Stimulated activated effector memory CD8-positive, alpha-beta T cell treated with anti-CD3 and anti-CD28 coated beads, Interleukin-12 subunit alpha, Interleukin-12 subunit beta, amount 100 ng/mL, for 72 hours (primary cell): ENCODE measurements at regions not wholly inside any gene's neighbourhood (a gene's known extent, or its start where the extent isn't known, plus 50 kb on each side); places are given as distances from the start of the nearest gene placed in this dataset.
"Not testable (repeated sequence)": the region's sequence is repeated elsewhere in the genome, so short reads cannot be mapped to it uniquely, and the experiment has no call there.

ENCODE experiments used
- ATAC-seq: fragments of 150-1000 bp; cut with Tn5 transposase; 2 replicates; pipeline ENCODE4 v1.10.0; 2021
- DNase-seq, 2 donors: peaks; one replicate each; pipeline ENCODE4 v3.0.0; 2021 to 2022; ENCODE audit warnings: low spot score in 2 of 2
- H3K27ac Mint-ChIP-seq: one replicate; pipeline ENCODE4 v1.8.0; 2022; ENCODE audit warnings: mild to moderate bottlenecking, mixed read lengths
- H3K36me3 Mint-ChIP-seq: one replicate; pipeline ENCODE4 v1.8.0; 2022; ENCODE audit warnings: mild to moderate bottlenecking, mixed read lengths
- H3K4me1 Mint-ChIP-seq: one replicate; pipeline ENCODE4 v1.8.0; 2022; ENCODE audit warnings: mixed read lengths
- H3K4me3 Mint-ChIP-seq: one replicate; pipeline ENCODE4 v1.8.0; 2022; ENCODE audit warnings: mild to moderate bottlenecking, mixed read lengths
- H3K9me3 Mint-ChIP-seq: one replicate; pipeline ENCODE4 v1.8.0; 2022; ENCODE audit warnings: mixed read lengths

GRCh38 chr5:86460519-86460918 lies 157.2 kb upstream of the COX7C start:
- DNase-seq (no peak), ATAC-seq (no peak)
- Mint-ChIP-seq H3K9me3 (peaks cover 14% of the 10 kb centered on the region), H3K4me3 (no peak overlapping the region), H3K27ac (no peak overlapping the region), H3K4me1 (no peaks in the 10 kb centered on the region), H3K36me3 (no peaks in the 10 kb centered on the region)

GRCh38 chr5:86461169-86461956 lies 156.4 kb upstream of the COX7C start:
- H3K27ac Mint-ChIP-seq = no peak overlapping the region
- H3K4me1 Mint-ChIP-seq = no peaks in the 10 kb centered on the region
- no peak overlapping the region for H3K4me3 Mint-ChIP-seq
- DNase-seq (no peak), ATAC-seq (no peak)
- no peaks in the 10 kb centered on the region for H3K36me3 Mint-ChIP-seq
- H3K9me3 Mint-ChIP-seq = peaks cover 19% of the 10 kb centered on the region

- Mint-ChIP-seq H3K36me3 (no peaks in the 10 kb centered on the region), H3K27ac (no peak overlapping the region), H3K4me3 (no peak overlapping the region), H3K4me1 (no peaks in the 10 kb centered on the region), H3K9me3 (peaks cover 24% of the 10 kb centered on the region)
- no peak for ATAC-seq
- no peak for DNase-seq
Measured at GRCh38 chr5:86463339-86463738, 154.4 kb upstream of the COX7C start.

GRCh38 chr5:86465052-86465838 lies 152.5 kb upstream of the COX7C start:
- no peak overlapping the region for H3K4me3 Mint-ChIP-seq
- no peak overlapping the region for H3K27ac Mint-ChIP-seq
- H3K9me3 Mint-ChIP-seq = peaks cover 24% of the 10 kb centered on the region
- ATAC-seq = no peak
- DNase-seq = no peak
- H3K36me3 Mint-ChIP-seq = no peaks in the 10 kb centered on the region
- H3K4me1 Mint-ChIP-seq = no peaks in the 10 kb centered on the region

GRCh38 chr5:86466721-86467120 lies 151.0 kb upstream of the COX7C start:
- H3K4me1 Mint-ChIP-seq, DNase-seq, H3K4me3 Mint-ChIP-seq, H3K36me3 Mint-ChIP-seq, H3K27ac Mint-ChIP-seq, ATAC-seq: not testable (repeated sequence)
- peaks cover 24% of the 10 kb centered on the region for H3K9me3 Mint-ChIP-seq

GRCh38 chr5:86482008-86482407 lies 135.7 kb upstream of the COX7C start:
- Mint-ChIP-seq H3K36me3 (no peaks in the 10 kb centered on the region), H3K9me3 (peaks cover 2% of the 10 kb centered on the region), H3K27ac (no peak overlapping the region), H3K4me3 (no peak overlapping the region), H3K4me1 (no peaks in the 10 kb centered on the region)
- DNase-seq (no peak), ATAC-seq (no peak)

GRCh38 chr5:86493777-86494176 lies 124.0 kb upstream of the COX7C start:
- no peak overlapping the region for H3K4me3 Mint-ChIP-seq
- no peak overlapping the region for H3K27ac Mint-ChIP-seq
- DNase-seq = no peak
- no peak for ATAC-seq
- H3K4me1 Mint-ChIP-seq = no peaks in the 10 kb centered on the region
- H3K9me3 Mint-ChIP-seq = peaks cover 3% of the 10 kb centered on the region
- H3K36me3 Mint-ChIP-seq = no peaks in the 10 kb centered on the region

- H3K27ac Mint-ChIP-seq = no peak overlapping the region
- ATAC-seq = no peak
- no peaks in the 10 kb centered on the region for H3K9me3 Mint-ChIP-seq
- H3K4me1 Mint-ChIP-seq = no peaks in the 10 kb centered on the region
- H3K36me3 Mint-ChIP-seq = no peaks in the 10 kb centered on the region
- no peak for DNase-seq
- H3K4me3 Mint-ChIP-seq = no peak overlapping the region
Measured at GRCh38 chr5:86500947-86501346, 116.8 kb upstream of the COX7C start.

- no peak for DNase-seq
- no peak for ATAC-seq
- Mint-ChIP-seq H3K27ac (no peak overlapping the region), H3K36me3 (no peaks in the 10 kb centered on the region), H3K4me3 (no peak overlapping the region), H3K9me3 (peaks cover 11% of the 10 kb centered on the region), H3K4me1 (no peaks in the 10 kb centered on the region)
Measured at GRCh38 chr5:86507574-86507973, 110.2 kb upstream of the COX7C start.

GRCh38 chr5:86510330-86510915 lies 107.3 kb upstream of the COX7C start:
- ATAC-seq, H3K4me1 Mint-ChIP-seq, H3K36me3 Mint-ChIP-seq, H3K27ac Mint-ChIP-seq, DNase-seq, H3K4me3 Mint-ChIP-seq: not testable (repeated sequence)
- peaks cover 11% of the 10 kb centered on the region for H3K9me3 Mint-ChIP-seq

GRCh38 chr5:86523718-86524117 lies 94.0 kb upstream of the COX7C start:
- no peak for ATAC-seq
- H3K4me3 Mint-ChIP-seq = no peak overlapping the region
- no peak overlapping the region for H3K27ac Mint-ChIP-seq
- DNase-seq = no peak
- H3K9me3 Mint-ChIP-seq = no peaks in the 10 kb centered on the region
- no peaks in the 10 kb centered on the region for H3K4me1 Mint-ChIP-seq
- H3K36me3 Mint-ChIP-seq = no peaks in the 10 kb centered on the region

- H3K4me3 Mint-ChIP-seq = no peak overlapping the region
- no peaks in the 10 kb centered on the region for H3K36me3 Mint-ChIP-seq
- H3K27ac Mint-ChIP-seq = no peak overlapping the region
- ATAC-seq = no peak
- H3K4me1 Mint-ChIP-seq = no peaks in the 10 kb centered on the region
- no peak for DNase-seq
- no peaks in the 10 kb centered on the region for H3K9me3 Mint-ChIP-seq
Measured at GRCh38 chr5:86525622-86526021, 92.1 kb upstream of the COX7C start.

- Mint-ChIP-seq H3K27ac (no peak overlapping the region), H3K36me3 (no peaks in the 10 kb centered on the region), H3K4me3 (no peak overlapping the region), H3K9me3 (no peaks in the 10 kb centered on the region), H3K4me1 (no peaks in the 10 kb centered on the region)
- DNase-seq (no peak), ATAC-seq (no peak)
Measured at GRCh38 chr5:86526811-86527348, 90.9 kb upstream of the COX7C start.

GRCh38 chr5:86532429-86532828 lies 85.3 kb upstream of the COX7C start:
- Mint-ChIP-seq H3K4me3 (no peak overlapping the region), H3K36me3 (no peaks in the 10 kb centered on the region), H3K9me3 (no peaks in the 10 kb centered on the region), H3K27ac (no peak overlapping the region), H3K4me1 (no peaks in the 10 kb centered on the region)
- ATAC-seq (no peak), DNase-seq (no peak)

- no peaks in the 10 kb centered on the region for H3K36me3 Mint-ChIP-seq
- H3K27ac Mint-ChIP-seq = no peak overlapping the region
- no peak overlapping the region for H3K4me3 Mint-ChIP-seq
- no peaks in the 10 kb centered on the region for H3K4me1 Mint-ChIP-seq
- no peaks in the 10 kb centered on the region for H3K9me3 Mint-ChIP-seq
- DNase-seq = no peak
- ATAC-seq = no peak
Measured at GRCh38 chr5:86536396-86536795, 81.3 kb upstream of the COX7C start.
